ENCODE measurements at regions not wholly inside any gene's neighbourhood (a gene's known extent, or its start where the extent isn't known, plus 50 kb on each side); places are given as distances from the start of the nearest gene placed in this dataset.
"Not testable (repeated sequence)": the region's sequence is repeated elsewhere in the genome, so short reads cannot be mapped to it uniquely, and the experiment has no call there.

GRCh38 chr7:124246262-124246863 lies 213.5 kb upstream of the TMEM229A start:
- TF ChIP-seq, protein P1, sequence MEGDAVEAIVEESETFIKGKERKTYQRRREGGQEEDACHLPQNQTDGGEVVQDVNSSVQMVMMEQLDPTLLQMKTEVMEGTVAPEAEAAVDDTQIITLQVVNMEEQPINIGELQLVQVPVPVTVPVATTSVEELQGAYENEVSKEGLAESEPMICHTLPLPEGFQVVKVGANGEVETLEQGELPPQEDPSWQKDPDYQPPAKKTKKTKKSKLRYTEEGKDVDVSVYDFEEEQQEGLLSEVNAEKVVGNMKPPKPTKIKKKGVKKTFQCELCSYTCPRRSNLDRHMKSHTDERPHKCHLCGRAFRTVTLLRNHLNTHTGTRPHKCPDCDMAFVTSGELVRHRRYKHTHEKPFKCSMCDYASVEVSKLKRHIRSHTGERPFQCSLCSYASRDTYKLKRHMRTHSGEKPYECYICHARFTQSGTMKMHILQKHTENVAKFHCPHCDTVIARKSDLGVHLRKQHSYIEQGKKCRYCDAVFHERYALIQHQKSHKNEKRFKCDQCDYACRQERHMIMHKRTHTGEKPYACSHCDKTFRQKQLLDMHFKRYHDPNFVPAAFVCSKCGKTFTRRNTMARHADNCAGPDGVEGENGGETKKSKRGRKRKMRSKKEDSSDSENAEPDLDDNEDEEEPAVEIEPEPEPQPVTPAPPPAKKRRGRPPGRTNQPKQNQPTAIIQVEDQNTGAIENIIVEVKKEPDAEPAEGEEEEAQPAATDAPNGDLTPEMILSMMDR (conservative IDR thresholded peaks at IDR 0.05; ENCODE audit: low read depth, low read length), result no peak
- peak; percentile 9 for DNase-seq (ENCODE audit: low read depth)
- H3K4me3 ChIP-seq (ENCODE audit: low read depth, low read length), result no peak overlapping the region

- not testable (repeated sequence) for DNase-seq (ENCODE audit: low read depth); H3K4me3 ChIP-seq (ENCODE audit: low read depth, low read length)
These were observed 211.6 kb upstream of the TMEM229A start for GRCh38 chr7:124244469-124244868.

GRCh38 chr7:124219681-124220080 lies 186.8 kb upstream of the TMEM229A start:
- H3K4me3 ChIP-seq (ENCODE audit: low read depth, low read length), result no peak overlapping the region
- DNase-seq (ENCODE audit: low read depth), result no peak
- TF ChIP-seq, protein P1 (conservative IDR thresholded peaks at IDR 0.05; ENCODE audit: low read depth, low read length), result no peak

DNA sequence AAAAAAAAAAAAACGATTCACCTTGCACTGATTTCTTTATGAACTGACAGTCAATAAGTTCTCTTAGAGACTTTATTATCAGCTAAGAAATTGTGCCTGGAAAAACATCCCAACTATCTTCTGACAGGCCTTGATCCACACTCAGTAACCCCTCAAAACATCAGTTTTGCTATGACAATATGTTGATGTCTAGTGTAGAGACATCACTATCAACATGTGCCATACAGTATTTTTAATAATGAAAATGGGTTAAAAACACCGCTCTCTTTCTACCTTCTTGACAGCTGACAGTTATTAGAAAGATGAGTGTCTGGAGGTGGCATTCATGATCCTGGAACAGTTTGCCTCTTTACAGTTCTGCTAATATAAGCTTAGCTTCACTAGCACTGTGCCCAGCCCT lies 175.8 kb upstream of the TMEM229A start:
- H3K4me3 ChIP-seq (ENCODE audit: low read depth, low read length), result no peak overlapping the region
- TF ChIP-seq, protein P1 (conservative IDR thresholded peaks at IDR 0.05; ENCODE audit: low read depth, low read length), result no peak

DNA sequence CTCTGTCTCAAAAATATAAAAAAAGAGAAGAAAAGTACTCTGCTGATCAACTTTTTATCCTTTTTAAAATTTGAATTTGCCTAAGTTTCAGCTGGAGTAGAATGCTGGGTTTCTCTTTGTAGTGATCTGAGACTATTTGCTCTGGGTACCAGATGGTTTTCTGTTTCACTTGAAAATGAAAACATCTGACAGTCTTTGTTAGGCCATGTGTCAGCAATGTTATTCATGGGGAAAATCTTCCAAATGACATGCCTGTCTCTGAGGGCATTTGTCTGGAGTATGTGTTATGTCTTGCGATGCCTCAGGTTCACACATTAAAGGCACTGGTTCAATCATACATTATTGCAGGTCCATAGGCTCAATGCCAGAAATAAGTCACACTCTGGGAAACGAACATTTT lies 175.3 kb upstream of the TMEM229A start:
- H3K4me3 ChIP-seq (ENCODE audit: low read depth, low read length), result no peak overlapping the region
- TF ChIP-seq, protein P1 (conservative IDR thresholded peaks at IDR 0.05; ENCODE audit: low read depth, low read length), result no peak
- DNase-seq (ENCODE audit: low read depth), result no peak

More for the DNA sequence above, 175.8 kb upstream of the TMEM229A start:
- no peak for DNase-seq (ENCODE audit: low read depth)

- DNase-seq (ENCODE audit: low read depth), result no peak
- TF ChIP-seq, protein P1 (conservative IDR thresholded peaks at IDR 0.05; ENCODE audit: low read depth, low read length), result no peak
- H3K4me3 ChIP-seq (ENCODE audit: low read depth, low read length), result no peak overlapping the region
These were observed 172.7 kb upstream of the TMEM229A start for GRCh38 chr7:124205526-124205925.

GRCh38 chr7:124202546-124202945 lies 169.7 kb upstream of the TMEM229A start:
- DNase-seq (ENCODE audit: low read depth), result no peak

More at GRCh38 chr7:124202546-124202945, 169.7 kb upstream of the TMEM229A start:
- TF ChIP-seq, protein P1 (conservative IDR thresholded peaks at IDR 0.05; ENCODE audit: low read depth, low read length), result no peak
- H3K4me3 ChIP-seq (ENCODE audit: low read depth, low read length), result no peak overlapping the region
